Effector memory CD8-positive, alpha-beta T cell (primary cell): ENCODE measurements at regions not wholly inside any gene's neighbourhood (a gene's known extent, or its start where the extent isn't known, plus 50 kb on each side); places are given as distances from the start of the nearest gene placed in this dataset.

Source experiments
- ATAC-seq: fragments of 150-1000 bp; cut with Tn5 transposase; replicated peaks from 2 replicates; pipeline ENCODE4 v1.10.0; 2021; ENCODE audit warnings: mild to moderate bottlenecking, moderate library complexity
- DNase-seq, 3 experiments: peaks; one replicate each; pipeline ENCODE4 v3.0.0; 2021
- H3K27ac Mint-ChIP-seq, 2 donors: one replicate each; pipeline ENCODE4 v1.8.0; 2022; ENCODE audit warnings: mild to moderate bottlenecking in 2 of 2, mixed read lengths in 2 of 2, moderate library complexity in 2 of 2
- H3K27me3 Mint-ChIP-seq, 2 donors: one replicate each; pipeline ENCODE4 v1.8.0; 2022; ENCODE audit warnings: mixed read lengths in 2 of 2
- H3K36me3 Mint-ChIP-seq: one replicate; pipeline ENCODE4 v1.8.0; 2022; ENCODE audit warnings: mild to moderate bottlenecking, moderate library complexity, mixed read lengths; ENCODE audit not compliant: insufficient read depth
- H3K4me1 Mint-ChIP-seq, 2 donors: one replicate each; pipeline ENCODE4 v1.8.0; 2022; ENCODE audit warnings: low read depth in 2 of 2, mixed read lengths in 2 of 2
- H3K4me3 Mint-ChIP-seq, 2 donors: one replicate each; pipeline ENCODE4 v1.8.0; 2022; ENCODE audit warnings: mild to moderate bottlenecking in 2 of 2, mixed read lengths in 2 of 2, moderate library complexity in 2 of 2
- H3K9me3 Mint-ChIP-seq, 2 donors: one replicate each; pipeline ENCODE4 v1.8.0; 2022; ENCODE audit warnings: mixed read lengths in 2 of 2

DNA sequence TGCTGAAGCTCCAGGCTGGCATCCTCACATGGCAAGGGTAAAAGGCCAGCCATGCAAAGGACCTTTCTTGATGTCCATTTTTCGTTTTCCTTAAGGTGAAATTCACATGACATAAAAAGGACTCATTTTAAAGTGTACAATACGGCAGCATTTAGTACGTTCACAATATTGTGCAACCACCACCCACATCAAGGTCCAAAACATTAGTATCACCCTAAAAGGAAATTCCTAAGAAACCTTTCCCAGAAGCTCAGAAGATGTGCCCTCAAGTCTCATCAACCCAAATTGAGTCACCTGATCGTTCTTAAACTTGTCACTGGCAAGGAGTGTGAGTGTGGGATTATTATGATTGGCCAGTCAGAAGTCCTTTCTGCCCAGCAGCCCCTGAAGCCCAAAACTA lies 250.1 kb downstream of the TLE3 start:
- no peak overlapping the region for H3K27ac Mint-ChIP-seq
- H3K36me3 Mint-ChIP-seq = peaks cover 2% of the 10 kb centered on the region
- H3K4me1 Mint-ChIP-seq = peaks cover 0 to 5% of the 10 kb centered on the region in 2 donors
- H3K9me3 Mint-ChIP-seq = no peaks in the 10 kb centered on the region
- peaks cover 12 to 92% of the 10 kb centered on the region in 2 donors for H3K27me3 Mint-ChIP-seq
- no peak overlapping the region for H3K4me3 Mint-ChIP-seq
- DNase-seq = no peak
- no peak for ATAC-seq

DNA sequence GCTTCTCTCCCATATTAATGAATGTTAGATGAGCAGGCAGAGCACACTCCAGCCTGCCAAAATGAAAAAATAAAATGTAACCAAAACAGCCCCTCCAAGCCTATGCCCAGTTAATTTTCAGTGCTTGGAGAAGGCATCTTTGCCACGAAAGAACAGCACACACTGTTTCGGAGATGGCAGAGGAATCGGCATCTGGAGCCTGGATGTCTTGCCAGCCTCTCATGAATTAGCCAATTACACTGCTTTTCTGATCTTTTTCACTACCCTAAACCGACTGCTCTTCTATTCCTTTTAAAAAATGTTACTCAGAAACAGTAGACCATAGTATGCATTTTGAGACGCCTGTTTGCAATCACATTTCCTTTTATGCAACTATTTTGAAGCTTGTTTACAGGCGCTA lies 249.6 kb downstream of the TLE3 start:
- Mint-ChIP-seq H3K36me3 (peaks cover 2% of the 10 kb centered on the region), H3K9me3 (no peaks in the 10 kb centered on the region), H3K4me3 (no peak overlapping the region), H3K27ac (no peak overlapping the region), H3K4me1 (peaks cover 0 to 8% of the 10 kb centered on the region in 2 donors), H3K27me3 (peaks cover 12 to 92% of the 10 kb centered on the region in 2 donors)
- ATAC-seq (no peak), DNase-seq (no peak)

DNA sequence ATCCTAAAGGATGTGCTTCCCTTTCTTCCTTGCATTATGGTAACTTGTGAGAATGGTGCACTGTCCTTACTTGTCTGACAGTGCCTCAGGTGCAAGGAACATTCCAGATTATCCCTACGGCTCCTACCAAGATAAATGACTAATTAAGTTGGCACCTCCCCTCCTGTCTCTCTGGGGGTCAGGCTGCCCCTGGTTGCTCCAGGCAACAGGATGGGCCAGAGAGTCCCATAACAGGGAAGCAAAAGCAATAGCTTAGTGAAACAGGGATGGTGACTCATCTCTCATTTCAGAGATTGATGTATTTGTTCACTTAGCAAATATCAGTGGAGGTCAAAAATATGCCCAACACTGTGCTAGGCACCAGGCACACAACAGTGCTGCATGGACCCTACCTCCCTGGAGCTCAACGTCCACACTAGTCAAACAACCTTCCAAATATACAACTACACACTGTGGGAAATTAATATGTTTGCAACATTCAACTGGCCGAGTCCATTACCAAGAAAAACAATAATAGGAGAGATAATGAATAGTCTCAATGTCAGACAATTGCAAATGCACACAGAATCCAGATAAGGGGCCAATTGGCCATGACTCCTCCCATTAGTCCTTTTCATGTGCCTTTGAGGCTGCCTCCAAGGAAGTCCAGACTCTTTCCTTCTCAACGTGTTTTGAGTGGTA lies 249.0 kb downstream of the TLE3 start:
- no peak for DNase-seq
- H3K27me3 Mint-ChIP-seq = peaks cover 12 to 88% of the 10 kb centered on the region in 2 donors
- ATAC-seq = no peak
- peaks cover 2% of the 10 kb centered on the region for H3K36me3 Mint-ChIP-seq
- H3K4me3 Mint-ChIP-seq = no peak overlapping the region
- H3K4me1 Mint-ChIP-seq = peaks cover 0 to 5% of the 10 kb centered on the region in 2 donors
- no peaks in the 10 kb centered on the region for H3K9me3 Mint-ChIP-seq
- no peak overlapping the region for H3K27ac Mint-ChIP-seq

DNA sequence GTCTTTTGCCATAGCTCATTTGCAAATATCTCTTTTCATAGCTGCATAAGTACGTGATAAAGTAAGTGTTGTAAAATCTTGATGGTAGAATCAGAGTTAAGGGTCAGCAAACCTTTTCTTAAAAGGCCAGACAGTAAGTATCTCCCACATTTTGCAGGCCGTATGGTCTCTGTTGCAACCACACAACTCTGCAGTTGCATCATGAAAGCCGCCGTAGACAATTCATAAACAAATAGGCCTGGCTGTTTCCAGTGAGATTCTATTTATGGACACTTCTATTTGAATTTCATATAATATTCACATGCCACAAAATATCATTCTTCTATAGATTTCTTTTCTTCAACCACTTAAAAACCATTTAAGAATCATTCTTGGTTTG lies 248.5 kb downstream of the TLE3 start:
- no peak overlapping the region for H3K4me3 Mint-ChIP-seq
- peaks cover 2% of the 10 kb centered on the region for H3K36me3 Mint-ChIP-seq
- H3K4me1 Mint-ChIP-seq = peaks cover 0 to 4% of the 10 kb centered on the region in 2 donors
- DNase-seq (no peak), ATAC-seq (no peak)
- H3K27me3 Mint-ChIP-seq = peaks cover 12 to 83% of the 10 kb centered on the region in 2 donors
- H3K9me3 Mint-ChIP-seq = no peaks in the 10 kb centered on the region
- H3K27ac Mint-ChIP-seq = no peak overlapping the region

DNA sequence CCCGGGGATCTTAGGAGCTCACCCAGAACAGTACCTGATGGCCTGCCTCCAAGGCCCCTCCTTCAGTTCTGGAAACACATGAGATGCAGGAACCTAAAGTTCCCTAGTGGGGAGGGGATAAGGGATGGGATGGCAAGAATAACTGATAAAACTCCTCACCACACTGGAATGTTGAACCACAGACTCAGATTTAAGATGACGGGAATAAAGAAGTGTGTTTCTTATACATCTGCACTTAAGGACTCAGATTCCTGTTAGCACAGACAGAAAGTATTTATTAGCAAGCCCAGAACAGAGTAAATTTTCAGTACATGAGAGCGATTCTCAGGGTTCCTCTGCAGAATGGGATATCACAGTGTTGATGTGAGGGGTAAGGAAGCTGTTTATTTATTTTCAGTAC lies 245.2 kb downstream of the TLE3 start:
- Mint-ChIP-seq H3K9me3 (no peaks in the 10 kb centered on the region), H3K4me1 (peaks cover 0 to 4% of the 10 kb centered on the region in 2 donors), H3K27me3 (peaks cover 12 to 58% of the 10 kb centered on the region in 2 donors), H3K4me3 (no peak overlapping the region), H3K27ac (peak overlapping the region in 1 of 2 donors; percentile 21), H3K36me3 (peaks cover under 1% of the 10 kb centered on the region)
- no peak for ATAC-seq
- DNase-seq = no peak

DNA sequence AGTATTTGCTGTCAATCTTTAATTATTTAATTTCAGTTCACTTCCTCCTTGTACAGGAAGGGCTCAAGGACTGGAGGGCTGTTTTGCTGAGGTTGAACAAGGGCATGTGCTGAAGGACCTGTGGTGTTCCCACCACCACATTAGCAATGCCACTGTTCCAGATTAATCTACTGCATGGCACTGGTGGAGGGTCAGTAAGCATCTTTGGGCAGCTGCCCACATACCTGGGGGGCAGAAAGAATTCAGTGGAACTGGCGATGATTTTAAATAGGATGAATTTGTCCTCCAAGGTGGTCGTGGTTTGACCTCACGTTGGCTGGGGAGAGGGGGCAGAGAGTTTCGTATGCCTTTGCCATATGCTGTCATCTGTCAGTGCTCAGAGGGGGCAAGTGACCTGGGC lies 244.8 kb downstream of the TLE3 start:
- ATAC-seq = no peak
- Mint-ChIP-seq H3K4me3 (no peak overlapping the region), H3K9me3 (no peaks in the 10 kb centered on the region), H3K27ac (peak overlapping the region in 1 of 2 donors; percentile 21), H3K27me3 (peaks cover 12 to 58% of the 10 kb centered on the region in 2 donors), H3K36me3 (no peaks in the 10 kb centered on the region), H3K4me1 (peaks cover 3 to 6% of the 10 kb centered on the region in 2 donors)
- no peak for DNase-seq

DNA sequence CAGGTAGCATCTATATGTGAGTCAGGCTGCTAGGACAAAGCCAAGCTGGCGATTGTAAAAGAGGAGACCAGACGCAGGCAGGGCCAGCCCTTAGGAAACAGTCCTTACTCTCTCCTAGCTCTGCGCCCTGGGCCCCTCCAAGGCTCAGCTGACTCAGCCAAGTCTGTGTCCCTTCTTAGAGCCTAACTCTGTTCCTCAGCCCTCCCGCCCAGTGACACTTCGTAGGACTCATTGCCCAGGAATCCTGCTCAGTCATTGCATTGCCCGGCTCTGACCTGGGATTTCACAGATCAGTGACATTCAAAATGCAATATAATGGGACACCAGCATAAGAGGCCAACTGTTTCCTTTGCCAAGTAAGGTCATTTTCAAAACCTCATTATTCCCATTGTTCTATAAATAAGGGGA lies 244.2 kb downstream of the TLE3 start:
- Mint-ChIP-seq H3K4me1 (peaks cover 5 to 8% of the 10 kb centered on the region in 2 donors), H3K27me3 (peaks cover 7 to 55% of the 10 kb centered on the region in 2 donors), H3K4me3 (no peak overlapping the region), H3K9me3 (no peaks in the 10 kb centered on the region), H3K36me3 (no peaks in the 10 kb centered on the region), H3K27ac (no peak overlapping the region)
- ATAC-seq = no peak
- DNase-seq = no peak

DNA sequence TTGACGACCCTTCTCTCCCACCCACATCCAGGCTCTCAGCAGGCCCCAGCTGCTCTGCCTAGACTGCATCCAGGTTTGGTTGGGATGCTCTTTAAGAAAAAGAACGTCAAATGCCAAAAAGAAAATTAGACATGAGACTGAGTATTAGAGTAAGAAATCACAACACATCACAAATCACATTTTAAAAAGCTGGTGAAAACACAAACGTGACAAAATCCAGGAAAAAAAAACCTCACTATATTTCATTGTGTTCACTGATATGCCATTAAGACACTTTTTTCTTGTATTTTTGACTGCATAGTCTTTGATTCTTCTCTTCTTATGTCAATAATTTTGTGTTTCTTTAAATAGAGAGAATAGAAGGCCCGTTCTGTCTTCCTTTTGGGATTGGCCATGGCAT lies 243.7 kb downstream of the TLE3 start:
- Mint-ChIP-seq H3K4me1 (peaks cover 5 to 8% of the 10 kb centered on the region in 2 donors), H3K27me3 (peaks cover 2 to 51% of the 10 kb centered on the region in 2 donors), H3K9me3 (no peaks in the 10 kb centered on the region), H3K36me3 (no peaks in the 10 kb centered on the region), H3K4me3 (no peak overlapping the region), H3K27ac (no peak overlapping the region)
- ATAC-seq (no peak), DNase-seq (no peak)

DNA sequence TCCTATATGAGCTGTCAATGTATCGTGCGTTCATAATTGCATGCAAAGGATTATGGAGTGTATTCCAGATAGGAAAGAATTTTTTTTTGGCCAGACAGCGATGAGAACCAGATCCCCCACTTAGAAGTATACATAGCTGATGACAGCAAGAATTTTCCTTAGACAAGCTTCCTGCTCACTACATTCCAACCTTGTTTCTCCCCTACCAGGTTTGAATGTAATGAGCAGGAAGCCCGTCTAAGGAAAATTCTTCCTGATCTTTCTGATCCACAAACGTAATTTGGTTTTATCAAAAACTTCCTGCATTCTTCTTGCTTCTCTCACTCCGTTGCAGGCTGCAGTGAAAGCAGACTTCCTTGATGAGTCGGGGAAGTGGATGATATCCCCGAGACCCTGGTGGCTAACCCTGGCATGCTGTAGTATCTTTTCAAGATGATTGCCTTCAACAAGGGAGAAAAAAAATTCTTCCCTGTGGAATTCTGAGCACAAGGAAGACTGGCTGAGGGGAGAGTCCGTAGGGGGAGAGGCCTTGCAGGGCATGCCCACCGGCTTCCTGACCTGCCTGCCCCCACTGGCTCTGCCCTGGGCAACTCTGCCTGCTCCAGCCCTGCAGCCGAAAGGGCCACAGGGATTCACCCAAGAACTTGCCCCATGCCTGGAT lies 243.1 kb downstream of the TLE3 start:
- Mint-ChIP-seq H3K9me3 (no peaks in the 10 kb centered on the region), H3K36me3 (no peaks in the 10 kb centered on the region), H3K4me3 (no peak overlapping the region), H3K27me3 (peaks cover 0 to 45% of the 10 kb centered on the region in 2 donors), H3K4me1 (peaks cover 5 to 8% of the 10 kb centered on the region in 2 donors), H3K27ac (no peak overlapping the region)
- ATAC-seq (no peak), DNase-seq (no peak)

DNA sequence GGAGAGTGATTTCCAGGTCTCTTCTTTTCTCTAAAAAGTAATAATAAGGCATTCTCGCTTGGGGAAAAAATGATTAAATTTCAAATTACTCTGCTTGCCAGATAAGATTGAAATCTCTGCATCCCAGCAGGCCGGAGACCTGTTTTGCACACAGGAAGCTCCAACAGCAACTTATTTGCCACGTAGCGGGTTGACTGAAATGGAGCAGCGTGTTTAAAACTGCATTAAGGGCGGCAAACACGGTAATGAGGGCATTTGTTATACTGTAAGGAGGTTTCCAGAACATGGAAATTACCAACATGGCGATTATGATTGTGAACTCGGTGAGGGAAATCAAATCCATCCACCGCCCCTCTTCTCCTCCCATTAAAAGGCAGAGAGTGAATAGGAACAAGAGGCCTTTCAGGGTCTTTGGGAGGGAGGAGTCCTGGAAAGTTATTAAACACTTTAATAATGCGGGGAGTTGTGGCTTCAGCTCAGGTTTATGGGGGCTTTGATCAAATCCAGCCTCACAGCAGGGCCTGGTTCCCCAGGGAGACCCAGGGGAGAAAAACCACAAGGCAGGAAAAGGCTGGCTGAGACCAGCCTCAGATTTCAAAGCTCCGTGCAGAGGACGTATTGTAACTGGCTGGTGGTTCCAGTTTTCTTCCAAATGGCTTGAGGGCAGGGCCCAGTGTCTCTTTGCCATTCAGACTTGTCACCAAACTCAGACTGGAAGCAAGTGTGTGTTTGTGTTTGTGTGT lies 242.3 kb downstream of the TLE3 start:
- Mint-ChIP-seq H3K27ac (no peak overlapping the region), H3K36me3 (no peaks in the 10 kb centered on the region), H3K4me1 (peaks cover 5 to 8% of the 10 kb centered on the region in 2 donors), H3K4me3 (no peak overlapping the region), H3K27me3 (peaks cover 2 to 43% of the 10 kb centered on the region in 2 donors), H3K9me3 (no peaks in the 10 kb centered on the region)
- no peak for DNase-seq
- no peak for ATAC-seq

DNA sequence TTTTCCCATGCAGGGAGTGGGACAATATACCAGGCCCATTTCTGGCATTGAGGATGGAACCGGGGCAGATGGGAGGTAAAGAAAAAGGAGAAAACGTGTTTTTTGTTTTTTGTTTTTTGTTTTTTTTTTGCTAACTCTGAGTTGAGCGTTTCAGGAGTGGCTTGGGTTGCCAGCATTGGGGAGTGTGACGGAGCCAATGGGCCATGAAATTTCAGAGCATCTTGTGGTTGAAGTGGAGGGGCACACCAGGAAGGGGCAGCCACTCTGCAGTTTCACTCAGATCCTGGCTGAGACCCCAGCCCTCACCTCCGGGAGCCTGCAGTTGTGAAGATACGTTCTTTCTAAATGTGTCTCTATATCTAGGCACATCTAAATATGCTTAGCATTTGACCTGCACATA lies 240.5 kb downstream of the TLE3 start:
- no peak overlapping the region for H3K4me3 Mint-ChIP-seq
- DNase-seq = no peak
- peaks cover 5 to 8% of the 10 kb centered on the region in 2 donors for H3K4me1 Mint-ChIP-seq

DNA sequence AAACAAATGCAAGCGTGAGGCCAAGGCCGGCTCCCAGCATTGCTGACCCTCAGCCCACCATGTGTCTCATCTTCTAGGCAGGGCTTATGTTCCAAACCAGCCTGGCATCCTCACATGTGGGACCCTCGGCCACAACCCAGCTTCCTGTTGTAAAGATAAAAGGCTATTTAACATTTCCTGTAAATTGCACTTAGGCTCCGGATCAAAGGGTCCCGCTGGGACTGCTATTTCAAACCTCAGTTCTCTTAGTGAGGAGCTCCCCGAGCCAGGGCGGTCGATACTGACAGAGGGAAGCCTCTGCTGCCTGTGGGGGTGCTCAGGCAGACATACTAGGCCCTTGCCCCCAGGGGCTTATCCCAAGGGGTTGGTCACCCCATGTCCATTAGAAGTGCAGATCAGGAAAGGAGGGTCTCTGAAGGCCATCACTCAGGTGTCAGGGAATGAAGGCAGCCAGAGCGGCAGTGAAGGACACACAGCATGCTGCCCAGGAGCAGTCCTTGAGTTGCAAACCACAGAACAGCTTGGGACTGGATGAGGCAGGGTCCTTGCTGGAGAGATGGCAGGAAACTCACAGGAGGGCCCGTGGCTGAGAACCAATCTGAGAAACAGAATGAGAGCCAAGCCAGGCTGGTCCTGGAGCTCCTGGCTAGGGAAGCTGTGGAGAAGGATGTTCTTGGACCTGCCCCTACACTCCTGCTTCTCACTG lies 239.9 kb downstream of the TLE3 start:
- peaks cover 5 to 8% of the 10 kb centered on the region in 2 donors for H3K4me1 Mint-ChIP-seq
- no peak for DNase-seq
- no peaks in the 10 kb centered on the region for H3K9me3 Mint-ChIP-seq
- H3K36me3 Mint-ChIP-seq = no peaks in the 10 kb centered on the region
- no peak overlapping the region for H3K4me3 Mint-ChIP-seq
- ATAC-seq = no peak
- H3K27ac Mint-ChIP-seq = peak overlapping the region in 1 of 2 donors; percentile 79
- peaks cover 4 to 34% of the 10 kb centered on the region in 2 donors for H3K27me3 Mint-ChIP-seq

More for the DNA sequence above, 240.5 kb downstream of the TLE3 start:
- H3K27ac Mint-ChIP-seq = no peak overlapping the region
- no peaks in the 10 kb centered on the region for H3K9me3 Mint-ChIP-seq
- H3K27me3 Mint-ChIP-seq = peaks cover 4 to 40% of the 10 kb centered on the region in 2 donors
- H3K36me3 Mint-ChIP-seq = no peaks in the 10 kb centered on the region
- no peak for ATAC-seq

DNA sequence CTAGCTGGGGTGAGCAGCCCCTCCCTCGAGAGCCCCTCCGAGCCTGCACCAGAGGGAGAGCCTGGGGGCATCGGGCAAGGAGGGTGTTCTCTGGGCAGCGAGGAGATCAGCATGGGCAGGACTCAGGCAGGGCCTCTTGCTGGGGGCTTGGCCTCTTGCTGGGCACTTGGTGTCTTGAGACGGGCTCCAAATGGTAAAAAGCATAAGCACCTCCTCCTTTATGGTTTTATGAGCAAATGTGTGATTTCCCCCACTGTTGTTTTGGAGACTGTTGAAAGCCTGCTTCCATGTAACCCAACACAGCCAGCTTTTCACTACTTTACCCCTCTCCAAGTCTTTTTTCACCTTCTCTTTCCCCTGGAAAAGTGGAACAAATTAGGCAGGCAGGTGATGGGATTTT lies 239.3 kb downstream of the TLE3 start:
- Mint-ChIP-seq H3K4me3 (no peak overlapping the region), H3K27ac (no peak overlapping the region), H3K9me3 (no peaks in the 10 kb centered on the region), H3K4me1 (peaks cover 5% of the 10 kb centered on the region in 2 donors), H3K36me3 (no peaks in the 10 kb centered on the region), H3K27me3 (peaks cover 4 to 29% of the 10 kb centered on the region in 2 donors)
- no peak for DNase-seq
- ATAC-seq = no peak
